GM19238 (cell line): ENCODE measurements at regions not wholly inside any gene's neighbourhood (a gene's known extent, or its start where the extent isn't known, plus 50 kb on each side); places are given as distances from the start of the nearest gene placed in this dataset.

ENCODE experiments used
- DNase-seq: peaks from one replicate; pipeline ENCODE4 v3.0.0; 2011; ENCODE audit warnings: low spot score; ENCODE audit not compliant: insufficient read length

DNA sequence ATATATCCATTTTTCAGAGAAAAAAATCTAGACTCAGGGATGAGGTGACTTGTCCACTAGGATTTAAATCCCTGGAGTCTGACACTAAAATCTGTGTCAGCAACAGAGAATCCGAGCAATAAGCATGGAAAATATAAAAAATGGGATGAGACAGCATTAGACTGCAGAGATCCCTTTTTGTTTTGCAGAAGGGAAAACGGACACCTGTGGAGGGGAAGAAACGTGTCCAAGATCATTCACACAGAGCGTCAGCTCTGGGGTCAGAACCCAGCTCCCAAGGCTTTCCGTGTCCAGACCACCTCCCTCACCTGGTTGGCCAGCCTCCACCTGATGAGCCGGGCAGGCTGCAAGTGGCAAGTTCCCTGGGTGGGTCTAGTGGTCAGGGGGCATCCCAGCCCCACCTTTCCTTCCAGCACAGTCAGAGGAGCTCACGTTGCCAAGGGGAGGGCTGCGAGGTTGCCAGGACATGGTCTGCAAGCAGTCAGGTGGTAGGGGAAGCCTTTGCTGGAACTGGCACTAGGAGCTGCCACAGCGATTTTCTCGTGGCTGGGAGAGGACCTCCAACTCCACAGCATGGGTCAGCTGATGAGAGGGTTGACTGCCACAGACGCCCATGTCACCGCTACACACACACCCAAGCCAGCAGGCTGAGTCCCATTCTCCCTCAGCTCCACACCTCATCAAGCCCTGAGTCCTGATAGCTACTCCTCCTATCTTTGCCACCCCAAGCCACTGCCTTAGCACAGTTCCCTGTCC, 65.9 kb upstream of the CPLX2 start:
- DNase-seq: no peak

DNA sequence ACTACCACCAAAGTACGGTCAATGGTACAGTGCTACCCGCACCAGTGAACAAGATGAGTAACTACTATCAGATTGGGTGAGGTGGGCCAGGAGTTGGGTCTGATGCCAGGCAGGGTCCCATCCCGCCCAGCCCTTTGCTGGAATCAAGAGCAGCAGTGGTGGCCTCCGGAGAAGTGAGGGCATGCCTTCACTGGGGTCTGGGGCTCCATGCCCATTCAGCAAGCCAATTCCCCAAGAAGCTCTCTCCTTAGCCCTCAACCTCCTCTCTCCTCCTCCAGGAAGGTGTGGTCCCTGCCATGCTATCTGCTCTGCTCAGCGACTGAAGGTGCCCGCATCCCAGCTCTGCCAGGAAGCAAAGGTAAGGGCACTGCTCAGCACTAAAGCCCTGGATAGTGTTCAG, 62.7 kb upstream of the CPLX2 start:
- no peak for DNase-seq

DNA sequence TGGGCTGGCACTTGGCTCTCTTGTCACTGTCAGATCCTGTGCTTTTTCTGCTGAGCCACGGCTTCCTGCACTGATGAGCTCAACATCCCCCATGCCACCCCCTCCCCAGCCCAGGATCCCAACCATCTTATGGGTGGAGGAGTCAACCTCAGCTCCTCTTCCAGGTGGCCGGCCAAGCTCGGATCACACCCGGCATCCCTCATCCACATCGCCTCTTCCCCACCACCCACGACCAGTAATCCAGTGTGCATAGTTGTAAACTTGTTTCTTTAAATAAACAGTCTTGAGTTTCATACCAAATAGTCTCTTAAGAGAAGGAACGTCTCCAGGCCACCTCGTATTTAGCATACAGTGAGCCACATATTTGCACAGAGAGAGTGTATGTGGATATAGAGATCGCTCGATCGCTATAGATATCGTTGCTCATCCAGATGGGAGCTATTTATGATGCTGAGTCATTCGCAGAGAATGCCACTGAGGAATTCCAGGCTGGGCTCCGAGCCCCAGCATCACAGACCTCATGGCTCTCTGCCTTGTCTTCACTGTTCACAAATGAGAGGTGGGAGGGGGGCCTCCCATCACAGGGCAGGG, 61.8 kb upstream of the CPLX2 start:
- DNase-seq: no peak

DNA sequence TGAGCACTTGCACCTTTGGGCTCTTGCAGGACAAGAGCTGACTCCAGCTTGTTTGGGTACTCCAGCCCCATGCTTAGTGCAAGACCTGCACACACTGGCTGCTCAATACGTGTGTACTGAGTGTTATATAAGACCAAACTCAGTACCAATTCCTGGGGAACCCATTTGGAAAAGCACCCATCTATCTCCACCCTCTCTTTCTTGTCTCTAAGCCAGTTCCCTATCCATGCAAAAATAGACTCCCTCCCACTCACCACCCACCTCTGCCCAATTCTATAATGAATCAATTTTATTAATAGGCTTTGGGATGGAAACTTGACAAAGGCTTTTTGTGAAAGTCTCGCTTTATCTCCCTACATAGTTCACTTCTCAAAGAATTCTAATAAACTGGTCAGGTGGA, 60.9 kb upstream of the CPLX2 start:
- DNase-seq: no peak

DNA sequence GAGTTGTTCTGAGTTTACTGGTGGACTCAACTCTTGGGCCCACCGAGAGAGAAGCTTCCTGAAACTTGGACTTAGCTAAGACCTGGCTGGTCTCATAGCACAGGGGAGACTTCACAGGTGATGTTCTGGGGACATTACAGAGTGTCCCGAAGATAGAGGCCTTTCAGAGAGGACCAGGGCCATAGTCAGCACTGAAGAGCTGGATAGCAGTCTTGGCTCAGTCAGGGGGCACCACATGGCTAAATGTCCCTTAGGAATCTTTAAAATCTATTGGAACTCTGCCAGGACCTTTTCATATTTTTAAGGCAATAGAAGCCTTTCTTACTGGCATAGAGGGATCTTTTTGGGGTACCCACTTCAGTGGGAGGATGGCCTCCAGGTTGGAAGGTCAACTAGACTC, 59.8 kb upstream of the CPLX2 start:
- DNase-seq: no peak

DNA sequence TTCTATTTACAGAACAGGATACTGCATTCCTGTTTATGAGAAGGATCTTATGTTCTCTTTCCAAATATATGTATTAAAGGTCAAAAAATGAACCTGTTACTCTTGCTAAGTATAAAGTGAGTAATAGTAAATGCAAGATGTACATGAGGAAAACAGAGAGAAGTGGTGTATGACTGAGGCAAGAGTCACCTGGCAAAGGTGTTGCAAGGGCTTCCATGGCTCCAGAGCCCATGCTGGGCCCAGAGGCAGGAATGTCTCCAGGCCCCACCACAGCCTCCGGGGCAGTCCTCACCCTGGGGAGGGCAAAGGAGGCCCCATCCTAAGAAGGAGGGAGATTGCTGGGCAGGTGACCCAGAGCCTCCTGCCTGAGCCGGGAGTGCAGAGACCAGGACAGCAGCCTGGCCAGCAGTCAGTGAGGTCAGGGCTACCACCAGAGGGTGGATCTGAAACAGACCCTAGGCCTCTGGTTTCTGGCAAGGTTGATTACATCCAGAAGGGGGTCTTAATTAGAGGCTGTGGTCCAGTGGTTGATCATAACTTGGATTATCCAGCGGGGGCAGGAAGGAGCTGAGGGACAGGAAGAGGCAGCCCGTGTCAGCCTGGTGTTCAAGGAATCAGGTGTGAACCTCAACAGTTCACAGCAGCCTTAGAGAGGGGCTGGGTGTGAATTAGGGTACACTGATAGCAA, 57.3 kb upstream of the CPLX2 start:
- DNase-seq: no peak

DNA sequence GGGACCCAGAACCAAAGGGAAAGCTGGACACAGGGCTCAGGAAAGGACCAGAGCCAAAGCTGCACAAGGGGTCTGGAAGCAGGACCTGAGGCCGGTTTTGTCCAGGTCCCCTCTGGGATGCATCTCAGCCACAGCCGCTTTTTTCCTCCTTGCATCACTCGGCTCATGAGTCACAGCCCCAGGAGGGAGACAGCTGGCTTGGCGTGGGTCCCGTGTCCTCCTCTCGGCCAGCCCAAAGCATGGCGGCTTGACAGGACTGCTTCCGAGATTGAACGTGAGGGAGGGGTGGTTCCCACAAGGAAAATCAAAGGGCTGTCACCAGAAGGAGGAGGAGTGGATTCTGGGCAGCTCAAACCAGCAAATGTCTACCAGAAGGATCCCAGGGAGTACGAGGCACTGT, 56.7 kb upstream of the CPLX2 start:
- no peak for DNase-seq

DNA sequence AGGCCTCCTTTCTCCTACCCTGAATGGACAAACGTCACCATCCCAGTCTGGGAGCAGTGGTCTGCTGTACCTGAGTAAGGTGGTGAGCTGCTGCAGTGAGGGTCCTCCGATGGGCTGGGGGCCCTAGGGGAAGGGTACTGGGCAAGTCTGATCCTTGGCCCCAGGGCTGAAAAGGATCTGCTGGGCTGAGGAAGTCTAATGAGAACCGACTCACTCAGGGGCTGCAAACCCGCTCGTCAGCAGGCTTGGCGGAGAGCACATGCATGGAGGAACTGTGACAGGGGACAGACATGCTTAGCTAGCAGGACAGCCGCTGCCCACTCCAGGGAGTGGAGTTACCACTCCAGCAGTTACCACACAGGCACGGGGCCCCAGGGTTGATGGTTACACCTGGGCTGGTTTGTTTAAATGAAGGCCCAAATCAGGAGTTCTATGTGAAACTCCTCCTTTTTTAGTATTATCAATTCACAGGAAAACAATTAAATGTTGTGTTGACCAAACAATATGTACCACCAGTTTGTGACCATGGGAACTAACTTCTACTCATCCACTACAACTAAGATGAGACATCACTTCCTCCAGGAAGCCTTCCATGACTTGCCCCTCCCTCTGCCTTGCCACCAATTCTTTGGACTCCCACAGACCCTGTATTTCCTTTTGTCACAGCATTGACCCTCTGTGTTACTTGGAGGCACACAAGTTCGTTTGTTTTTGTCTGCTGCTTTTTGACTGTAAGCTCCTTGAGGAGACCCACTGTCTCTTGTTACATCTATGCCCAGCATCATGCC, 56.1 kb upstream of the CPLX2 start:
- DNase-seq: no peak

DNA sequence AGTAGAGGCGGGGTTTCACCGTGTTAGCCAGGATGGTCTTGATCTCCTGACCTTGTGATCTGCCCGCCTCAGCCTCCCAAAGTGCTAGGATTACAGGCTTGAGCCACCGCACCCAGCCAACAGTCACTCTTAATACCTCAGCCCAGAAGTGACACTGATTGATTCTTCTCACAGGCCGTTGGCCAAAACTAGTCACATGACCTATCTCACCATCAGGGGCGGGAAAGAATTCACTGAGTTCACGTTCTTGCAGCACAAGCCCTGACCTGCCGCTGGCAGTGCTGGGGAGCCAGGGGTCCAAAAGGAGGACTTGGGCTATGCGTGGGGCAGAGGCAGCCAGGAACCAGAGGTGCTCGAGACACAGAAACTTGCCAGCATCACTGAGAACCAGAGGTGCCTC, 55.0 kb upstream of the CPLX2 start:
- DNase-seq: no peak

DNA sequence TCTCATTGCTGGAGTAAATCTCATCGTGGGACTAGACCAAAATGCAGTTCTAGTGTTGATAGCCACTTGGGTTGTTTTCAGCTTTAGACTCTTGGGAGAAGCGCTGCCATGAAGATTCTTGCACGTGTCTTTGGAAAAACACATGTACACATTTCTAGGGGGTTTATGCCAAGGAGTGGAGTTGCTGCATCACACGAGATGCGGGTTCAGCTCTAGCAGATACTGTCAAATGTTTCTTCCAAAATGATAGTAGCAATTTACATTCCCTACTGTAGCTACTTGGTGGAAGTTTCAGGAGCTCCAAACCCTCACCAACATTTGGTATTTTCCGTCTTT, 52.3 kb upstream of the CPLX2 start:
- DNase-seq: no peak

DNA sequence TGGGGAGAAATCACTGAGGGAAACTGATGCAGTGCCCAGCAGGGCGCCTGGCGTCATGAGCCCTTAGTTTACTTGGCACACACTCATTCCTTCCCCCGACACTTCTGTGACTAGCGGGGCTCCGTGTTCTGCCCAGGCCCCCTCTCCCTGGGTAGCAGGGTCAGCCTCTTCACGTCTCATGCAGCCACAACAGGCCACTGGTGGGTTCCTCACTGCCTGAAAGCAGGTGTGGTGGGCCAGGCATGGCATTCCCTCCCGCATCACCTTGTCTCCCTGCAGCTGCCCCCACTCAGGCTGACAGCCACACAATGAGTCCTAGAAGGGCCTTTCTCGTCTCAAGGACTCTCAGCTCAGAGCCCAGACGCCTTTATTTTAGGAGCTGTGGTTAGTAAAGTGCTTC, 51.1 kb upstream of the CPLX2 start:
- no peak for DNase-seq
